ENCODE measurements at regions not wholly inside any gene's neighbourhood (a gene's known extent, or its start where the extent isn't known, plus 50 kb on each side); places are given as distances from the start of the nearest gene placed in this dataset.

DNA sequence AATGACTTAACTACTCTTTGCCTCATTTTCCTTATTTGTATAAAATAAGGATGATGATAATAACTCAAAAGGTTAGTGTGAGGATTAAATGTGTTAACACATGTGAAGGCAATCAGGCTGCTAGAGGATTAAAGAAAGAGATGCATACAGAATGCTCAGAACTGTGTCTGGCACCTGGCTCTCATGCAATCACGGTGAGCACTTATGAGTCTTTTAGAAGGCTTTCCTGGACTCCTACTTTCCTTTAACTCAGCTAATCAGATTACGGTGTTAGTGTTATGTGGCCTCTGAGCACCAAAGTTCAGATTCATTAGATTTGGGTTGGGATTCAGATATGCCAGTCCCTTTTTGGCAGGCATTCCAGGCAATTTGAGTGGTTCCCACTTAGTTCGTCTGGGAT lies 311.6 kb upstream of the USP24 start:
- ChIA-PET CTCF (ENCODE audit: partially characterized antibody) (interaction anchor here (0.9 to 3.3 kb wide), 3 partner anchors 9 to 150 kb away, joined by 3 to 11 read pairs (median 8); no protein-coding TSS in a partner anchor), POLR2A (ENCODE audit: partially characterized antibody) (no interaction called here)
- Histone ChIP-seq H3K23me2 (ENCODE audit: low read depth, low read length) (no peaks in the 10 kb centered on the region), H3K27me3 (replicated peaks in 1 of 4; ENCODE audit: control insufficient read depth in 3 of 4, extremely low read depth in 1 of 4, insufficient read depth in 3 of 4, low read length in 3 of 4) (no peaks in the 10 kb centered on the region), H3K14ac (ENCODE audit: insufficient read length) (no peak overlapping the region), H2BK15ac (ENCODE audit: low read length) (no peak overlapping the region), H4K8ac (ENCODE audit: extremely low read depth, insufficient read depth, low read length) (no peak overlapping the region), H3K79me1 (ENCODE audit: low read depth, low read length) (no peaks in the 10 kb centered on the region), H3K56ac (replicated peaks; ENCODE audit: insufficient read length, low read depth, low read length) (no peak overlapping the region), H2BK120ac (replicated peaks; ENCODE audit: low read depth, low read length) (no peak overlapping the region), H2AFZ (ENCODE audit: low read length) (no peak overlapping the region), H3K36me3 (ENCODE audit: control insufficient read depth in 2 of 4, insufficient read depth in 4 of 4, low read length in 3 of 4) (no peaks in the 10 kb centered on the region), H3K4ac (replicated peaks; ENCODE audit: insufficient read length, low read depth, low read length) (no peak overlapping the region), H3K9me3 (ENCODE audit: insufficient read depth in 2 of 2, low read depth in 1 of 2, low read length in 1 of 2) (no peaks in the 10 kb centered on the region), H2BK12ac (ENCODE audit: low read depth, low read length) (no peak overlapping the region), H3K23ac (ENCODE audit: insufficient read length) (no peak overlapping the region), H2BK20ac (ENCODE audit: low read length) (no peak overlapping the region), H3K4me1 (replicated peaks in 1 of 4; ENCODE audit: control insufficient read depth in 3 of 4, insufficient read depth in 4 of 4, low read length in 3 of 4) (peaks cover 0 to 7% (median 0%) of the 10 kb centered on the region in 4 experiments; a peak in 1 of 7 replicates), H3K4me3 (ENCODE audit: extremely low read depth in 1 of 4, insufficient read depth in 2 of 4, low read depth in 3 of 4, low read length in 4 of 4) (no peak overlapping the region), H2BK5ac (ENCODE audit: low read depth, low read length) (no peak overlapping the region), H2AK5ac (ENCODE audit: low read depth, low read length) (no peak overlapping the region), H3K9ac (replicated peaks in 1 of 4; ENCODE audit: extremely low read depth in 1 of 4, low read depth in 3 of 4, low read length in 3 of 4) (no peak overlapping the region), H4K20me1 (replicated peaks in 1 of 2; ENCODE audit: control insufficient read depth in 1 of 2, insufficient read depth in 2 of 2, low read length in 2 of 2) (no peaks in the 10 kb centered on the region), H3K79me2 (ENCODE audit: control insufficient read depth in 1 of 2, insufficient read depth in 2 of 2, low read length in 2 of 2) (no peaks in the 10 kb centered on the region), H4K5ac (ENCODE audit: insufficient read length, low read depth, low read length) (no peak overlapping the region), H3K18ac (ENCODE audit: extremely low read depth, low read length) (no peak overlapping the region), H3K4me2 (ENCODE audit: insufficient read depth in 1 of 2, low read depth in 2 of 2, low read length in 2 of 2) (no peak overlapping the region), H3K27ac (ENCODE audit: low read depth, low read length) (no peak overlapping the region), H4K91ac (replicated peaks; ENCODE audit: insufficient read length, low read length) (no peak overlapping the region)
- FAIRE-seq = no peak
- WGBS, 2 experiments (ENCODE audit: extremely low coverage in 1 of 2, insufficient coverage in 1 of 2, insufficient read length in 1 of 2, insufficient replicate concordance in 2 of 2, low coverage in 1 of 2, low lambda C conversion rate in 2 of 2, missing lambda C conversion rate in 1 of 2) = 95% methylated on average over 3 of the region's 3 CpGs; no CpG with 5 or more reads in 1 of the 2 experiments
- DNase-seq (ENCODE audit: low read depth in 1 of 2, low spot score in 2 of 2) = no peak
- TF ChIP-seq TAF1 (IDR thresholded peaks at IDR 0.05; ENCODE audit: low read depth, low read length) (no peak), SP2 (IDR thresholded peaks at IDR 0.05; ENCODE audit: low read length) (no peak), TBP (IDR thresholded peaks at IDR 0.05; ENCODE audit: low read depth, low read length) (no peak), YY1 (IDR thresholded peaks at IDR 0.05; ENCODE audit: low read depth, low read length) (no peak), EGR1 (IDR thresholded peaks at IDR 0.05; ENCODE audit: borderline replicate concordance, low read depth, low read length) (no peak), SIRT6 (IDR thresholded peaks at IDR 0.05; ENCODE audit: low read length) (no peak), SAP30 (IDR thresholded peaks at IDR 0.05; ENCODE audit: insufficient read depth, insufficient replicate concordance, low read length) (no peak), JUND (IDR thresholded peaks at IDR 0.05; ENCODE audit: low read length) (no peak), HDAC2 (IDR thresholded peaks at IDR 0.05; ENCODE audit: borderline replicate concordance in 1 of 2, low read depth in 2 of 2, low read length in 2 of 2) (no peak), HDAC6 (IDR thresholded peaks at IDR 0.05; ENCODE audit: low read depth, low read length) (no peak), POU5F1 (IDR thresholded peaks at IDR 0.05; ENCODE audit: low read depth, low read length) (no peak), TEAD4 (IDR thresholded peaks at IDR 0.05; ENCODE audit: low read depth, low read length) (no peak), SRF (IDR thresholded peaks at IDR 0.05; ENCODE audit: low read depth, low read length) (no peak), RBBP5 (IDR thresholded peaks at IDR 0.05; ENCODE audit: borderline replicate concordance, low read depth, low read length) (no peak), CHD1 (IDR thresholded peaks at IDR 0.05; ENCODE audit: low read depth, low read length) (no peak)
- TF ChIP-seq, protein P1, sequence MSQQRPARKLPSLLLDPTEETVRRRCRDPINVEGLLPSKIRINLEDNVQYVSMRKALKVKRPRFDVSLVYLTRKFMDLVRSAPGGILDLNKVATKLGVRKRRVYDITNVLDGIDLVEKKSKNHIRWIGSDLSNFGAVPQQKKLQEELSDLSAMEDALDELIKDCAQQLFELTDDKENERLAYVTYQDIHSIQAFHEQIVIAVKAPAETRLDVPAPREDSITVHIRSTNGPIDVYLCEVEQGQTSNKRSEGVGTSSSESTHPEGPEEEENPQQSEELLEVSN (IDR thresholded peaks at IDR 0.05) = no peak
